Panc1 (cell line): ENCODE measurements at regions not wholly inside any gene's neighbourhood (a gene's known extent, or its start where the extent isn't known, plus 50 kb on each side); places are given as distances from the start of the nearest gene placed in this dataset.

Experiments
- ATAC-seq: fragments of 200-7000 bp; cut with Tn5 transposase; 2 replicates; pipeline ENCODE4 v1.9.1; 2020; ENCODE audit warnings: mild to moderate bottlenecking, moderate library complexity
- BruUV-seq: library from RNA; stranded (reverse); fragments of 400-500 nt; replicated peaks from 2 replicates; lab custom pipeline; 2021; lab: Mats Ljungman, UMichigan
- CTCF ChIA-PET: fragments of 300-600 bp; sonication (Branson Sonifier 250); formaldehyde crosslinking; loops from one replicate; lab custom pipeline; 2022; ENCODE audit warnings: antibody characterized with exemption; lab: Charles Lee
- POLR2A ChIA-PET: fragments of 300-600 bp; sonication (Branson Sonifier 250); formaldehyde crosslinking; loops from one replicate; lab custom pipeline; 2022; ENCODE audit warnings: antibody characterized with exemption; lab: Charles Lee
- DNase-seq: peaks from one replicate; pipeline ENCODE4 v3.0.0-alpha.2; 2010; ENCODE audit warnings: low read depth, low spot score
- H3K27ac ChIP-seq: 2 replicates; pipeline ENCODE4 v1.5.1; 2011; ENCODE audit warnings: mild to moderate bottlenecking, low read length, inconsistent platforms
- H3K27me3 ChIP-seq: fragments of 200-500 bp; sonication (Bioruptor generic); 2 replicates; pipeline ENCODE4 v1.6.0; 2014; ENCODE audit warnings: low read length, inconsistent platforms; ENCODE audit not compliant: control insufficient read depth, insufficient read depth
- H3K36me3 ChIP-seq: fragments of 200-500 bp; sonication (Bioruptor generic); 2 replicates; pipeline ENCODE4 v1.5.1; 2014; ENCODE audit warnings: inconsistent platforms, mild to moderate bottlenecking, low read length, moderate library complexity; ENCODE audit not compliant: control insufficient read depth, insufficient read depth
- H3K4me1 ChIP-seq: 2 replicates; pipeline ENCODE4 v1.5.1; 2011; ENCODE audit warnings: inconsistent platforms, mild to moderate bottlenecking, low read length, moderate library complexity; ENCODE audit not compliant: control insufficient read depth, insufficient read depth
- H3K4me3 ChIP-seq, 2 experiments: 2 replicates each; pipeline ENCODE4 v1.5.1; 2011 to 2012; ENCODE audit warnings: low read depth in 2 of 2, low read length in 2 of 2, mild to moderate bottlenecking in 2 of 2, inconsistent platforms in 1 of 2, moderate library complexity in 1 of 2
- H3K9me3 ChIP-seq: fragments of 200-500 bp; sonication (Bioruptor generic); 2 replicates; pipeline ENCODE4 v1.5.1; 2014; ENCODE audit warnings: low read depth, mild to moderate bottlenecking, inconsistent platforms, low read length, moderate library complexity; ENCODE audit not compliant: control insufficient read depth, insufficient read depth
- CTCF ChIP-seq: fragments of 450-650 bp; IDR thresholded peaks from 2 replicates; pipeline ENCODE4 v1.5.1; 2017; ENCODE audit warnings: mild to moderate bottlenecking
- POLR2AphosphoS5 ChIP-seq: IDR thresholded peaks from 2 replicates; pipeline ENCODE4 v1.6.1; 2012; ENCODE audit warnings: mild to moderate bottlenecking, low read depth, low read length, moderate library complexity
- REST ChIP-seq, 2 experiments: IDR thresholded peaks; 2 replicates each; pipeline ENCODE4 v1.6.1; 2011 to 2012; ENCODE audit warnings: low read depth in 2 of 2, control low read depth in 1 of 2, low read length in 1 of 2, mild to moderate bottlenecking in 1 of 2, moderate library complexity in 1 of 2; ENCODE audit not compliant: insufficient read depth in 1 of 2
- SIN3A ChIP-seq: IDR thresholded peaks from 2 replicates; pipeline ENCODE4 v1.6.1; 2012; ENCODE audit warnings: low read depth, mild to moderate bottlenecking, low read length, moderate library complexity, borderline replicate concordance; ENCODE audit not compliant: insufficient read depth
- TCF7L2 ChIP-seq: IDR thresholded peaks from 2 replicates; pipeline ENCODE4 v1.6.1; 2011; ENCODE audit warnings: mild to moderate bottlenecking, low read depth, low read length, inconsistent platforms
- in situ Hi-C: cut with HindIII; loops from 2 replicates; pipeline ENCODE4 v1.10.0; 2016; ENCODE audit warnings: low sequenced_read_pairs, low pct_unique_long_range_greater_than_20kb
- intact Hi-C: fragments of 100-400 bp; cut with micrococcal nuclease; formaldehyde crosslinking; loops from one replicate; pipeline ENCODE4 v1.10.0; 2022; ENCODE audit not compliant: unreplicated experiment

- intact Hi-C loops: no loop called here
- no peak for ATAC-seq
- POLR2A ChIA-PET: no interaction called here
These were observed 86.5 kb upstream of the TNR start for GRCh38 chr1:175829845-175830244.

GRCh38 chr1:175826705-175827104 is 83.3 kb upstream of the TNR start:
- no peak overlapping the region for H3K4me3 ChIP-seq

More at GRCh38 chr1:175829845-175830244, 86.5 kb upstream of the TNR start:
- in situ Hi-C loops: no loop called here
- CTCF ChIA-PET: no interaction called here
- Histone ChIP-seq H3K27ac (no peak overlapping the region), H3K27me3 (no peaks in the 10 kb centered on the region; the same call in 1 of the 2 replicates), H3K36me3 (no peaks in the 10 kb centered on the region), H3K4me3 (no peak overlapping the region), H3K9me3 (no peaks in the 10 kb centered on the region), H3K4me1 (no peaks in the 10 kb centered on the region)
- BruUV-seq: no TSS peak
- TF ChIP-seq CTCF (no peak), REST (IDR thresholded peaks at IDR 0.05; ENCODE audit: insufficient read depth in 1 of 2, low read depth in 2 of 2, low read length in 1 of 2) (no peak), SIN3A (no peak), TCF7L2 (no peak), POLR2AphosphoS5 (no peak)
- no peak for DNase-seq

More at GRCh38 chr1:175826705-175827104, 83.3 kb upstream of the TNR start:
- intact Hi-C loops (no loop called here), in situ Hi-C loops (no loop called here)
- BruUV-seq: no TSS peak
- Histone ChIP-seq H3K4me1 (no peaks in the 10 kb centered on the region), H3K27me3 (no peaks in the 10 kb centered on the region; the same call in 1 of the 2 replicates), H3K36me3 (no peaks in the 10 kb centered on the region), H3K27ac (no peak overlapping the region), H3K9me3 (no peaks in the 10 kb centered on the region)
- ChIA-PET CTCF (no interaction called here), POLR2A (no interaction called here)
- DNase-seq (no peak), ATAC-seq (no peak)
- TF ChIP-seq REST (IDR thresholded peaks at IDR 0.05; ENCODE audit: insufficient read depth in 1 of 2, low read depth in 2 of 2, low read length in 1 of 2): no peak
- TF ChIP-seq POLR2AphosphoS5: no peak
- TF ChIP-seq CTCF: no peak
- TF ChIP-seq TCF7L2: no peak
- no peak for TF ChIP-seq SIN3A
